MM.1S (cell line): ENCODE measurements at regions not wholly inside any gene's neighbourhood (a gene's known extent, or its start where the extent isn't known, plus 50 kb on each side); places are given as distances from the start of the nearest gene placed in this dataset.

Experiments
- DNase-seq: peaks from one replicate; pipeline ENCODE4 v3.0.0-alpha.2; 2015
- H2AFZ ChIP-seq: fragments of 300-600 bp; sonication (generic); 2 replicates; pipeline ENCODE4 v1.6.0; 2016; ENCODE audit warnings: antibody characterized with exemption, low read length
- H3F3A ChIP-seq: fragments of 300-600 bp; sonication (generic); 2 replicates; pipeline ENCODE4 v1.6.1; 2016; ENCODE audit warnings: mild to moderate bottlenecking, antibody characterized with exemption, low read length, moderate library complexity, mixed read lengths; ENCODE audit not compliant: insufficient read depth
- H3K27ac ChIP-seq: fragments of 300-600 bp; sonication (generic); 2 replicates; pipeline ENCODE4 v1.5.1; 2016; ENCODE audit warnings: mild to moderate bottlenecking, low read length
- H3K27me3 ChIP-seq: fragments of 300-600 bp; sonication (generic); replicated peaks from 2 replicates; pipeline ENCODE4 v1.6.0; 2016; ENCODE audit warnings: low read length; ENCODE audit not compliant: insufficient read depth
- H3K36me3 ChIP-seq: fragments of 300-600 bp; sonication (generic); replicated peaks from 2 replicates; pipeline ENCODE4 v1.6.1; 2016; ENCODE audit warnings: mild to moderate bottlenecking, low read length, mixed read lengths; ENCODE audit not compliant: insufficient read depth
- H3K4me1 ChIP-seq: fragments of 300-600 bp; sonication (generic); 2 replicates; pipeline ENCODE4 v1.6.1; 2016; ENCODE audit warnings: low read length, mixed read lengths
- H3K4me2 ChIP-seq: fragments of 300-600 bp; sonication (generic); 2 replicates; pipeline ENCODE4 v1.6.0; 2016; ENCODE audit warnings: low read depth, low read length
- H3K4me3 ChIP-seq: fragments of 300-600 bp; sonication (generic); 2 replicates; pipeline ENCODE4 v1.5.1; 2016; ENCODE audit warnings: low read length, mixed read lengths
- H3K79me2 ChIP-seq: fragments of 300-600 bp; sonication (generic); 2 replicates; pipeline ENCODE4 v1.6.1; 2016; ENCODE audit warnings: mixed run types, low read length, mixed read lengths
- H3K9ac ChIP-seq: fragments of 300-600 bp; sonication (generic); 2 replicates; pipeline ENCODE4 v1.6.1; 2016; ENCODE audit warnings: low read length, mixed read lengths
- H3K9me2 ChIP-seq: fragments of 300-600 bp; sonication (generic); replicated peaks from 2 replicates; pipeline ENCODE4 v1.6.1; 2016; ENCODE audit warnings: mild to moderate bottlenecking, low read length, mixed read lengths; ENCODE audit not compliant: insufficient read depth
- H3K9me3 ChIP-seq: fragments of 300-600 bp; sonication (generic); replicated peaks from 2 replicates; pipeline ENCODE4 v1.6.1; 2016; ENCODE audit warnings: mild to moderate bottlenecking, low read length, mixed read lengths; ENCODE audit not compliant: insufficient read depth
- H4K20me1 ChIP-seq: fragments of 300-600 bp; sonication (generic); 2 replicates; pipeline ENCODE4 v1.6.1; 2016; ENCODE audit warnings: mild to moderate bottlenecking, low read length, moderate library complexity, mixed read lengths; ENCODE audit not compliant: insufficient read depth
- CTCF ChIP-seq: fragments of 300-600 bp; sonication (generic); IDR thresholded peaks from 2 replicates; pipeline ENCODE4 v1.5.1; 2016; ENCODE audit warnings: antibody characterized with exemption, low read length, mixed read lengths
- EZH2 ChIP-seq: fragments of 300-600 bp; sonication (generic); optimal IDR thresholded peaks from 2 replicates; pipeline ENCODE3; 2017; ENCODE audit warnings: low read depth, mild to moderate bottlenecking, antibody characterized with exemption, low read length, mixed read lengths
- EZH2phosphoT487 ChIP-seq: fragments of 300-600 bp; sonication (generic); IDR thresholded peaks from 2 replicates; pipeline ENCODE4 v1.6.1; 2018; ENCODE audit warnings: antibody characterized with exemption, low read length

DNA sequence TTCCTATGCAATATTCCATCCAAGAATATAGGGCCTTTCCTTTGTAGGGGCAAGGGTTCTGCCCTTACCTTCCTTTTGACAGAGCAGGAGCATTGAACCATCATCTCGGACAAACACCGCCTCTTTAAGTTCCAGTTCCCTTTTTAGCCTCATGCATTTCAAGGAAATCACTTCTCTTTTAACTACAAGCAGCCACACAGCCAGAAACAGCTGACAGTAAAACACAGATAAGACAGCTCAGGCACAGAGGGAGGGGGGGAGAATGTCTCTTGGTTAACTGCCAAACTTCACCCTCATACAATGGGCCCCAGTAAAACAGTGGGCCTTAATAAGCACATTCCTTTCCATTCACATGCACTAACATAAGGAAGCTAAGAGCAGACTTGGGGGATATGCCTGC, 648.3 kb downstream of the GABRG1 start:
- H4K20me1 ChIP-seq = no peaks in the 10 kb centered on the region
- H3K4me3 ChIP-seq = no peak overlapping the region
- DNase-seq = no peak
- H3K36me3 ChIP-seq = no peaks in the 10 kb centered on the region
- H2AFZ ChIP-seq = no peak overlapping the region
- H3K9ac ChIP-seq = no peak overlapping the region
- H3K27me3 ChIP-seq = no peaks in the 10 kb centered on the region
- no peaks in the 10 kb centered on the region for H3K9me3 ChIP-seq
- H3F3A ChIP-seq = no peaks in the 10 kb centered on the region
- H3K27ac ChIP-seq = no peak overlapping the region
- TF ChIP-seq EZH2 (no peak), EZH2phosphoT487 (no peak), CTCF (no peak)
- H3K9me2 ChIP-seq = no peaks in the 10 kb centered on the region
- no peak overlapping the region for H3K4me2 ChIP-seq
- no peaks in the 10 kb centered on the region for H3K4me1 ChIP-seq
- no peaks in the 10 kb centered on the region for H3K79me2 ChIP-seq

DNA sequence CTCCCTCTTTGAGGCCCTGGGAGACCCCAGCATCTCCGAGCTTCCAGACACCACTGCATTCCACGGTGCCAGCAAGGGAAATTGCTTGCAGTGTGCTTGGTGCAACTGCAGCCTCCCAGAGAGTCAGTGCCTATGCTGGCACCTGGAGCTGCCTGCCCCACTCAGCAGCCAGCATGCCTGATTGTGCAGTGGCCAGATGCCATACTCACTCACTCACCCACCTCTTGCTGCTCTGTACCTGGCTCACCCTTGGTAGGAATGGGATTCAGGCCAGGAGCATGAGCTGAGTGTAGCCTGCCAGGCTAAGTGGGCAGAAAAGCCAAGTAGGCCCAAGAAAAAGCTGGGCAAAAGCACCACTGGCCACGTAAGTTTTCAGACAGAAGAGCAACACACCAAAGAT, 651.4 kb downstream of the GABRG1 start:
- H3K36me3 ChIP-seq = no peaks in the 10 kb centered on the region
- H3K9me2 ChIP-seq = no peaks in the 10 kb centered on the region
- H3K27ac ChIP-seq = no peak overlapping the region
- TF ChIP-seq CTCF (no peak), EZH2phosphoT487 (no peak), EZH2 (no peak)
- H4K20me1 ChIP-seq = no peaks in the 10 kb centered on the region
- no peak overlapping the region for H3K4me2 ChIP-seq
- no peaks in the 10 kb centered on the region for H3K4me1 ChIP-seq
- no peak overlapping the region for H2AFZ ChIP-seq
- H3K27me3 ChIP-seq = no peaks in the 10 kb centered on the region
- H3K4me3 ChIP-seq = no peak overlapping the region
- H3K9ac ChIP-seq = no peak overlapping the region
- no peak for DNase-seq
- H3F3A ChIP-seq = no peaks in the 10 kb centered on the region
- no peaks in the 10 kb centered on the region for H3K9me3 ChIP-seq
- H3K79me2 ChIP-seq = no peaks in the 10 kb centered on the region

- no peaks in the 10 kb centered on the region for H3K27me3 ChIP-seq
- no peaks in the 10 kb centered on the region for H3K36me3 ChIP-seq
- TF ChIP-seq EZH2phosphoT487 (no peak), CTCF (no peak), EZH2 (no peak)
- H2AFZ ChIP-seq = no peak overlapping the region
- H3K27ac ChIP-seq = no peak overlapping the region
- no peak overlapping the region for H3K4me3 ChIP-seq
- no peak overlapping the region for H3K4me2 ChIP-seq
- H3K4me1 ChIP-seq = no peaks in the 10 kb centered on the region
- H3K9ac ChIP-seq = no peak overlapping the region
- H3K79me2 ChIP-seq = no peaks in the 10 kb centered on the region
- no peaks in the 10 kb centered on the region for H3K9me3 ChIP-seq
- no peaks in the 10 kb centered on the region for H4K20me1 ChIP-seq
- no peaks in the 10 kb centered on the region for H3F3A ChIP-seq
- no peak for DNase-seq
- no peaks in the 10 kb centered on the region for H3K9me2 ChIP-seq
Observed at GRCh38 chr4:45471335-45471734, 652.5 kb downstream of the GABRG1 start.
